Right atrium auricular region (tissue), 2 donors: ENCODE measurements at regions not wholly inside any gene's neighbourhood (a gene's known extent, or its start where the extent isn't known, plus 50 kb on each side); places are given as distances from the start of the nearest gene placed in this dataset.

Experiments used
- DNase-seq: peaks from one replicate; pipeline ENCODE4 v3.0.0-alpha.2; 2019; ENCODE audit warnings: low spot score
- H3K27ac ChIP-seq, 2 donors: fragments of 200-600 bp; sonication (generic); 1 replicate in 1 of 2; 2 replicates in 1 of 2; pipeline ENCODE4 v1.5.1; 2016 to 2019
- H3K27me3 ChIP-seq, 2 donors: fragments of 200-600 bp; sonication (generic); one replicate each; pipeline versions ENCODE4 v1.5.1 to v1.6.0; 2017 to 2019
- H3K36me3 ChIP-seq: fragments of 200-600 bp; sonication (generic); one replicate; pipeline ENCODE4 v1.5.1; 2016
- H3K4me1 ChIP-seq, 2 donors: fragments of 200-600 bp; sonication (generic); one replicate each; pipeline versions ENCODE4 v1.5.1 to v1.6.0; 2017 to 2019
- H3K4me3 ChIP-seq, 2 donors: fragments of 200-600 bp; sonication (generic); 1 replicate in 1 of 2; 2 replicates in 1 of 2; pipeline ENCODE4 v1.5.1; 2017 to 2019; ENCODE audit warnings: mild to moderate bottlenecking in 1 of 2, moderate library complexity in 1 of 2
- H3K9me3 ChIP-seq, 2 donors: fragments of 200-600 bp; sonication (generic); one replicate each; pipeline ENCODE4 v1.5.1; 2019
- TF ChIP-seq, protein P1 (sequence below), 2 donors: fragments of 200-600 bp; sonication (generic); IDR thresholded peaks; one replicate each; pipeline ENCODE4 v1.5.1; 2019; ENCODE audit warnings: antibody characterized with exemption in 2 of 2

DNA sequence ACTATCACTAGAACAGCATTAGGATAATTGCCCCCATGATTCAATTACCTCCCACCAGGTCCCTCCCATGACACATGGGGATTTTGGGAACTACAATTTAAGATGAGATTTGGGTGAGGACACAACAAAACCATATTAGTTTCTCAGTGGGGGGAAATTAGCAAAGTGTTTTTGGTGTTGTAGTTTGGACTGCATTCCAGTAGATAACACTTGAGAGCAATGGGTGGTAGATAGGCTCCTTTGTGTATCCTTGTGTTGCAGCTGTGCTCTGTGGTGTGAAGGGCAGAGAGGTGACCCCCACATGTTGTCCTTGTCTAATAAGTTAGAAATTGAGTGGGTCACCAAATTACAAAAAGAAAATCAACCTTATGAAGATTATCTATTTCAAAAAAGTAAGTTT, 223.8 kb downstream of the SATB1 start:
- no peaks in the 10 kb centered on the region for H3K36me3 ChIP-seq
- peaks cover 0 to 17% of the 10 kb centered on the region in 2 donors for H3K9me3 ChIP-seq
- no peak overlapping the region for H3K4me3 ChIP-seq
- no peaks in the 10 kb centered on the region for H3K4me1 ChIP-seq
- no peak for DNase-seq
- TF ChIP-seq, protein P1, sequence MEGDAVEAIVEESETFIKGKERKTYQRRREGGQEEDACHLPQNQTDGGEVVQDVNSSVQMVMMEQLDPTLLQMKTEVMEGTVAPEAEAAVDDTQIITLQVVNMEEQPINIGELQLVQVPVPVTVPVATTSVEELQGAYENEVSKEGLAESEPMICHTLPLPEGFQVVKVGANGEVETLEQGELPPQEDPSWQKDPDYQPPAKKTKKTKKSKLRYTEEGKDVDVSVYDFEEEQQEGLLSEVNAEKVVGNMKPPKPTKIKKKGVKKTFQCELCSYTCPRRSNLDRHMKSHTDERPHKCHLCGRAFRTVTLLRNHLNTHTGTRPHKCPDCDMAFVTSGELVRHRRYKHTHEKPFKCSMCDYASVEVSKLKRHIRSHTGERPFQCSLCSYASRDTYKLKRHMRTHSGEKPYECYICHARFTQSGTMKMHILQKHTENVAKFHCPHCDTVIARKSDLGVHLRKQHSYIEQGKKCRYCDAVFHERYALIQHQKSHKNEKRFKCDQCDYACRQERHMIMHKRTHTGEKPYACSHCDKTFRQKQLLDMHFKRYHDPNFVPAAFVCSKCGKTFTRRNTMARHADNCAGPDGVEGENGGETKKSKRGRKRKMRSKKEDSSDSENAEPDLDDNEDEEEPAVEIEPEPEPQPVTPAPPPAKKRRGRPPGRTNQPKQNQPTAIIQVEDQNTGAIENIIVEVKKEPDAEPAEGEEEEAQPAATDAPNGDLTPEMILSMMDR (IDR thresholded peaks at IDR 0.05), result no peak
- H3K27ac ChIP-seq, result no peak overlapping the region
- no peaks in the 10 kb centered on the region for H3K27me3 ChIP-seq

GRCh38 chr3:18199757-18200156, 225.4 kb downstream of the SATB1 start:
- no peaks in the 10 kb centered on the region for H3K4me1 ChIP-seq
- H3K4me3 ChIP-seq, result no peak overlapping the region
- TF ChIP-seq, protein P1 (IDR thresholded peaks at IDR 0.05), result no peak
- no peaks in the 10 kb centered on the region for H3K36me3 ChIP-seq
- H3K9me3 ChIP-seq, result peaks cover 0 to 17% of the 10 kb centered on the region in 2 donors
- H3K27me3 ChIP-seq, result no peaks in the 10 kb centered on the region
- no peak overlapping the region for H3K27ac ChIP-seq
- no peak for DNase-seq

DNA sequence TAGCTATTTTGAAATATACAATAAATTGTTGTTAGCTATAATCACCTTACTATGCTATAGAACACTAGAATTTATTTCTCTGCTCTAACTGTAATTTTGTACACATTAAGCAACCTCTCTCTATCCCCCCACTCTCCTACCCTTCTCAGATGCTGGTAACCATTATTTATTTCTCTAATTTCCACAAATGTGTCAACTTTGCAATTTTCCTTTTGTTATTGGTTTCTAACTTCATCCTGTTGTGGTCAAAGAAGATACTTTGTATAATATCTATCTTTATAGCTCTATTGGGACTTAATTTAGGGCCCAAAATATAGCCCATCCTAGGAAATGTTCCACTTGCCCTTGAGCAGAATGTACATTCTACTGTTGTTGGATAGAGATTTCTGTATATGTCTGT, 229.3 kb downstream of the SATB1 start:
- Histone ChIP-seq H3K4me1 (no peaks in the 10 kb centered on the region), H3K27me3 (no peaks in the 10 kb centered on the region), H3K36me3 (no peaks in the 10 kb centered on the region), H3K4me3 (no peak overlapping the region), H3K9me3 (peaks cover 0 to 17% of the 10 kb centered on the region in 2 donors), H3K27ac (no peak overlapping the region)
- TF ChIP-seq, protein P1 (IDR thresholded peaks at IDR 0.05), result no peak
- no peak for DNase-seq

DNA sequence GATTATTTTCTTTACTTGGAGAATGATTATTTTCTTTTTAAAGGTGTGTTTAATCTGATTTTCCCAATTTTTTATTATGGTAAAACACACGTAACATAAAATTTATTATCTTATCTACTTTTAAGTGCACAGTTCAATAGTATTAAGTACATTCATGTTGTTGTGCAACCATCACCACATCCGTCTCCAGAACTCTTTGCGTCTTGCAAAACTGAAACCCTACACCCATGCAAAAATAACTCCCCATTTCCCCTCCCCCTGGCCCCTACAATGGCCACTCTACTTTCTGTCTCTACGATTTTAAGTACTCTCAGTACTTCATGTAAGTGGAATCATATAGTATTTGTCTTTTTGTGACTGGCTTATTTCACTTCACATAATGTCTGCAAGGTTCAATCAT, 230.7 kb downstream of the SATB1 start:
- no peak for DNase-seq
- H3K9me3 ChIP-seq, result peaks cover 0 to 12% of the 10 kb centered on the region in 2 donors
- H3K4me1 ChIP-seq, result no peaks in the 10 kb centered on the region
- H3K36me3 ChIP-seq, result no peaks in the 10 kb centered on the region
- no peak overlapping the region for H3K4me3 ChIP-seq
- H3K27me3 ChIP-seq, result no peaks in the 10 kb centered on the region
- TF ChIP-seq, protein P1 (IDR thresholded peaks at IDR 0.05), result no peak
- H3K27ac ChIP-seq, result no peak overlapping the region

GRCh38 chr3:18190646-18191045, 234.5 kb downstream of the SATB1 start:
- TF ChIP-seq, protein P1 (IDR thresholded peaks at IDR 0.05), result no peak
- Histone ChIP-seq H3K27ac (no peak overlapping the region), H3K4me1 (no peaks in the 10 kb centered on the region), H3K36me3 (no peaks in the 10 kb centered on the region), H3K27me3 (no peaks in the 10 kb centered on the region), H3K9me3 (no peaks in the 10 kb centered on the region), H3K4me3 (no peak overlapping the region)
- DNase-seq, result no peak

- H3K4me3 ChIP-seq, result no peak overlapping the region
- no peak for DNase-seq
- H3K9me3 ChIP-seq, result no peaks in the 10 kb centered on the region
- H3K27ac ChIP-seq, result no peak overlapping the region
- TF ChIP-seq, protein P1 (IDR thresholded peaks at IDR 0.05), result no peak
- H3K4me1 ChIP-seq, result no peaks in the 10 kb centered on the region
- H3K27me3 ChIP-seq, result no peaks in the 10 kb centered on the region
- no peaks in the 10 kb centered on the region for H3K36me3 ChIP-seq
Measured at GRCh38 chr3:18189282-18190050, 235.7 kb downstream of the SATB1 start.
